ENCODE measurements at regions not wholly inside any gene's neighbourhood (a gene's known extent, or its start where the extent isn't known, plus 50 kb on each side); places are given as distances from the start of the nearest gene placed in this dataset.

- peak in 1 of 7 experiments; percentile 11 for TF ChIP-seq CTCF (IDR thresholded peaks at IDR 0.05)
- no peak for TF ChIP-seq POLR2AphosphoS5 (IDR thresholded peaks at IDR 0.05)
- no peak for TF ChIP-seq POLR2A (IDR thresholded peaks at IDR 0.05)
These were observed 107.6 kb upstream of the FXR1 start for GRCh38 chr3:180804916-180805315.

Measured in stomach (tissue), 4 donors.